CD4-positive, alpha-beta T cell treated with Interleukin-6 at 100 ng/mL for 8 hours (primary cell): ENCODE measurements at regions not wholly inside any gene's neighbourhood (a gene's known extent, or its start where the extent isn't known, plus 50 kb on each side); places are given as distances from the start of the nearest gene placed in this dataset.
"Not testable (repeated sequence)": the region's sequence is repeated elsewhere in the genome, so short reads cannot be mapped to it uniquely, and the experiment has no call there.

ENCODE experiments used
- DNase-seq: peaks from one replicate; pipeline ENCODE4 v3.0.0-alpha.2; 2020; ENCODE audit warnings: mixed read lengths, low spot score

GRCh38 chr3:34876997-34877396 is 762.3 kb upstream of the ARPP21 start:
- no peak for DNase-seq

GRCh38 chr3:34878488-34878887 is 760.8 kb upstream of the ARPP21 start:
- DNase-seq = no peak

- no peak for DNase-seq
Observed at GRCh38 chr3:34881026-34881425, 758.3 kb upstream of the ARPP21 start.

GRCh38 chr3:34882764-34883163 is 756.6 kb upstream of the ARPP21 start:
- DNase-seq = no peak

- DNase-seq = no peak
Observed at GRCh38 chr3:34884007-34884406, 755.3 kb upstream of the ARPP21 start.

GRCh38 chr3:34886443-34886842 is 752.9 kb upstream of the ARPP21 start:
- DNase-seq = no peak

- DNase-seq = no peak
Observed at GRCh38 chr3:34889641-34890040, 749.7 kb upstream of the ARPP21 start.

GRCh38 chr3:34890247-34890646 is 749.1 kb upstream of the ARPP21 start:
- no peak for DNase-seq

- DNase-seq = no peak
Observed at GRCh38 chr3:34891941-34892340, 747.4 kb upstream of the ARPP21 start.

- DNase-seq = no peak
Observed at GRCh38 chr3:34895841-34896240, 743.5 kb upstream of the ARPP21 start.

GRCh38 chr3:34909679-34910078 is 729.6 kb upstream of the ARPP21 start:
- not testable (repeated sequence) for DNase-seq

- DNase-seq = no peak
Observed at GRCh38 chr3:34919025-34919424, 720.3 kb upstream of the ARPP21 start.

- no peak for DNase-seq
Observed at GRCh38 chr3:34920806-34921205, 718.5 kb upstream of the ARPP21 start.

- DNase-seq = no peak
Observed at GRCh38 chr3:34924961-34925360, 714.4 kb upstream of the ARPP21 start.

GRCh38 chr3:34925851-34926250 is 713.5 kb upstream of the ARPP21 start:
- no peak for DNase-seq

- no peak for DNase-seq
Observed at GRCh38 chr3:34929036-34929435, 710.3 kb upstream of the ARPP21 start.

- no peak for DNase-seq
Observed at GRCh38 chr3:34934660-34935059, 704.7 kb upstream of the ARPP21 start.

- DNase-seq = no peak
Observed at GRCh38 chr3:34938784-34939183, 700.5 kb upstream of the ARPP21 start.

- no peak for DNase-seq
Observed at GRCh38 chr3:34942256-34942655, 697.1 kb upstream of the ARPP21 start.

GRCh38 chr3:34947834-34948233 is 691.5 kb upstream of the ARPP21 start:
- no peak for DNase-seq

GRCh38 chr3:34948517-34948916 is 690.8 kb upstream of the ARPP21 start:
- no peak for DNase-seq

GRCh38 chr3:34955680-34956079 is 683.6 kb upstream of the ARPP21 start:
- no peak for DNase-seq

GRCh38 chr3:34956511-34956910 is 682.8 kb upstream of the ARPP21 start:
- DNase-seq = no peak

GRCh38 chr3:34957677-34958076 is 681.6 kb upstream of the ARPP21 start:
- DNase-seq = no peak

GRCh38 chr3:34969513-34969912 is 669.8 kb upstream of the ARPP21 start:
- DNase-seq = no peak
